Epithelial cell of esophagus (primary cell): ENCODE measurements at regions not wholly inside any gene's neighbourhood (a gene's known extent, or its start where the extent isn't known, plus 50 kb on each side); places are given as distances from the start of the nearest gene placed in this dataset.

Source experiments
- DNase-seq: peaks from one replicate; pipeline ENCODE4 v3.0.0; 2010; ENCODE audit warnings: low read depth
- H3K4me3 ChIP-seq: 2 replicates; pipeline ENCODE4 v1.5.1; 2011; ENCODE audit warnings: mild to moderate bottlenecking, low read length, control low read depth
- TF ChIP-seq, protein P1 (sequence below): IDR thresholded peaks from 2 replicates; pipeline ENCODE4 v1.5.1; 2011; ENCODE audit warnings: low read depth, mild to moderate bottlenecking, low read length, control low read depth, inconsistent platforms; ENCODE audit not compliant: insufficient read depth; ENCODE audit errors: missing control alignments

GRCh38 chr9:31697956-31698355 is 686.5 kb upstream of the ACO1 start:
- no peak for DNase-seq
- no peak overlapping the region for H3K4me3 ChIP-seq
- TF ChIP-seq, protein P1, sequence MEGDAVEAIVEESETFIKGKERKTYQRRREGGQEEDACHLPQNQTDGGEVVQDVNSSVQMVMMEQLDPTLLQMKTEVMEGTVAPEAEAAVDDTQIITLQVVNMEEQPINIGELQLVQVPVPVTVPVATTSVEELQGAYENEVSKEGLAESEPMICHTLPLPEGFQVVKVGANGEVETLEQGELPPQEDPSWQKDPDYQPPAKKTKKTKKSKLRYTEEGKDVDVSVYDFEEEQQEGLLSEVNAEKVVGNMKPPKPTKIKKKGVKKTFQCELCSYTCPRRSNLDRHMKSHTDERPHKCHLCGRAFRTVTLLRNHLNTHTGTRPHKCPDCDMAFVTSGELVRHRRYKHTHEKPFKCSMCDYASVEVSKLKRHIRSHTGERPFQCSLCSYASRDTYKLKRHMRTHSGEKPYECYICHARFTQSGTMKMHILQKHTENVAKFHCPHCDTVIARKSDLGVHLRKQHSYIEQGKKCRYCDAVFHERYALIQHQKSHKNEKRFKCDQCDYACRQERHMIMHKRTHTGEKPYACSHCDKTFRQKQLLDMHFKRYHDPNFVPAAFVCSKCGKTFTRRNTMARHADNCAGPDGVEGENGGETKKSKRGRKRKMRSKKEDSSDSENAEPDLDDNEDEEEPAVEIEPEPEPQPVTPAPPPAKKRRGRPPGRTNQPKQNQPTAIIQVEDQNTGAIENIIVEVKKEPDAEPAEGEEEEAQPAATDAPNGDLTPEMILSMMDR, result no peak

DNA sequence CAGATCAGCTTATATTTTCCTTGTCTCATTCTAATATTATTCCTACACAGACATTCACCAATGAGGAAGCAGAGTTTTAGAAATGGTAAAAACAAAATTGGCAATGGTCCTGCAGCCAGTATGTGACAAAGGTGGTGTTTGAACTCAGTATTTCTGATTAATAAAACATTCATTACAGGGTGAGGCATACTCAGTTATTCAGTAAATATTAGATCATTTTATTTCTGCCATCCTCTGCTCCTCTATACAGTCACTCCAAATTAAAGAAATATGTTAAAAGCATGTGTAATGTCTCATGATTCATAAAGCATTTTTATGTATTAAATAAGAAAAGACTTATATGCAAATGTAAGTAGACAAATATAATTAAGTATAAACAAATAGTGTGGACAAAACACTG is 684.6 kb upstream of the ACO1 start:
- no peak overlapping the region for H3K4me3 ChIP-seq
- peak; percentile 56 for DNase-seq
- TF ChIP-seq, protein P1, result no peak

GRCh38 chr9:31700252-31701045 is 684.0 kb upstream of the ACO1 start:
- DNase-seq, result peak; percentile 98

DNA sequence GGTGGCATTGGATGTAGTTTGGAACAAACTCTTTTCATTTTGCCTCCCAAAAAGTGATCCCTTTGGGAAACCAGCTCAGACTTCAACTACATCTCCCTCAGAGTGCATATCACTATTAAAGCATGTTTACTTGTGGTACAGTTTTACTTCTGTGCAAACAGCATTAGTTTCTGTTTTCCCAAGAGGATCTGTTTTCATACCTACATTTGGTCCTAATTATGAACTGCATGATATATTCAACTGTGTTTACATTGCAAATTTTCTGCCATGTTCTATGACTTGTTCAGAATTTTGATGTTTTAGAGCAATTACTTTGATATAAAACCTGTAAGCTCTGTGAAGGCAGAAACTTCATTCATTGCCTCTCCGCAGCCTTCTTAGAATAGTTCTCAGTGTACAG is 681.5 kb upstream of the ACO1 start:
- DNase-seq, result no peak
- no peak overlapping the region for H3K4me3 ChIP-seq
- TF ChIP-seq, protein P1, result no peak

More at GRCh38 chr9:31700252-31701045, 684.0 kb upstream of the ACO1 start:
- TF ChIP-seq, protein P1, result no peak
- H3K4me3 ChIP-seq, result no peak overlapping the region

DNA sequence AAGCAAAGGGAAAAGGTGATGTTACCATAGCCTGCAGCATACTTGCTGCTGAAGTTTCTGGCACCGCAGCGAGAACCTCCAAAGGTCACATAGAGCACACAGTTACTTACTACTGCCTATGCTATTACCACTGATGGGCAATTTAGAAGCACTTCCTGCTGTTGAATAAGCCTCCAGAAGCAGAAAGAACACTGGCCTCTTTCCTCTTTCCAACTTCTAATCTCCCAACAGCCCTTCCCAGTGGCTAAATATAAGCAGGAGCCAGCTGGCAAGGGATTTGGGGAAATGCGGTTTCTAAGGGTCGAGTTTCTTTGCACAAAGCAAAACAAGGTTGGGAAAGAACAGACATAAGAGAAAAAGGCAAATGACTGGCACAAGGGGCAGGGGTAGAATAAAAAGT is 669.2 kb upstream of the ACO1 start:
- TF ChIP-seq, protein P1, result no peak
- no peak overlapping the region for H3K4me3 ChIP-seq
- DNase-seq, result peak; percentile 4

DNA sequence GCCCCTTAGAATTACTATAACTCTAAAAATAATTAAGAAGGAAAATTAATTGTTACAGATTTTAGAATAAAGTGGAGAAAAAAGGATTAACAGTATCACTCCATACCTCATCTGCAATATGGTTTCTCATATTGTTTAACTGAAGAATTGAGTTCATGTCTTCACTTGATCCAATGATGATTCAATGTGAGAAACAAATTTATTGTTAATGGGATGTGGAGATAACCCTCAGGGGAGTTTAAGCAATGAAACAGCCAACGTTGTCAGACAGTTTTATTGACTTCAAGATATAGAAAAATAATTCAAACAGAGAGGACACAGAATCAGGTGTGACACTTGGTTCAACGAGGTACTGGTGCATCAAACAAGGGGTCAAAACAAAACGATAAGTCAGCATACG is 665.2 kb upstream of the ACO1 start:
- DNase-seq, result peak; percentile 67
- no peak overlapping the region for H3K4me3 ChIP-seq
- TF ChIP-seq, protein P1, result no peak

GRCh38 chr9:31730398-31730797 is 654.0 kb upstream of the ACO1 start:
- DNase-seq, result no peak
- no peak overlapping the region for H3K4me3 ChIP-seq
- TF ChIP-seq, protein P1, result no peak
